ENCODE measurements at regions not wholly inside any gene's neighbourhood (a gene's known extent, or its start where the extent isn't known, plus 50 kb on each side); places are given as distances from the start of the nearest gene placed in this dataset.

- TF ChIP-seq NR1H2 (CRISPR knock-in tag; IDR thresholded peaks at IDR 0.05) (no peak), ZMAT4 (CRISPR knock-in tag; IDR thresholded peaks at IDR 0.05) (no peak), CTCF (IDR thresholded peaks at IDR 0.05) (no peak), SP1 (CRISPR knock-in tag; conservative IDR thresholded peaks at IDR 0.05) (no peak), PREB (CRISPR knock-in tag; IDR thresholded peaks at IDR 0.05; ENCODE audit: borderline replicate concordance) (no peak), FOXP1 (CRISPR knock-in tag; IDR thresholded peaks at IDR 0.05; ENCODE audit: borderline replicate concordance) (no peak), ZNF121 (CRISPR knock-in tag; IDR thresholded peaks at IDR 0.05) (no peak), USF2 (CRISPR knock-in tag; IDR thresholded peaks at IDR 0.05) (no peak), FOXJ3 (CRISPR knock-in tag; IDR thresholded peaks at IDR 0.05; ENCODE audit: borderline replicate concordance) (no peak)
- TF ChIP-seq, protein P1, sequence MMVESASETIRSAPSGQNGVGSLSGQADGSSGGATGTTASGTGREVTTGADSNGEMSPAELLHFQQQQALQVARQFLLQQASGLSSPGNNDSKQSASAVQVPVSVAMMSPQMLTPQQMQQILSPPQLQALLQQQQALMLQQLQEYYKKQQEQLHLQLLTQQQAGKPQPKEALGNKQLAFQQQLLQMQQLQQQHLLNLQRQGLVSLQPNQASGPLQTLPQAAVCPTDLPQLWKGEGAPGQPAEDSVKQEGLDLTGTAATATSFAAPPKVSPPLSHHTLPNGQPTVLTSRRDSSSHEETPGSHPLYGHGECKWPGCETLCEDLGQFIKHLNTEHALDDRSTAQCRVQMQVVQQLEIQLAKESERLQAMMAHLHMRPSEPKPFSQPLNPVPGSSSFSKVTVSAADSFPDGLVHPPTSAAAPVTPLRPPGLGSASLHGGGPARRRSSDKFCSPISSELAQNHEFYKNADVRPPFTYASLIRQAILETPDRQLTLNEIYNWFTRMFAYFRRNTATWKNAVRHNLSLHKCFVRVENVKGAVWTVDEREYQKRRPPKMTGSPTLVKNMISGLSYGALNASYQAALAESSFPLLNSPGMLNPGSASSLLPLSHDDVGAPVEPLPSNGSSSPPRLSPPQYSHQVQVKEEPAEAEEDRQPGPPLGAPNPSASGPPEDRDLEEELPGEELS (CRISPR knock-in tag; IDR thresholded peaks at IDR 0.05) = no peak
- TF ChIP-seq, protein P2, sequence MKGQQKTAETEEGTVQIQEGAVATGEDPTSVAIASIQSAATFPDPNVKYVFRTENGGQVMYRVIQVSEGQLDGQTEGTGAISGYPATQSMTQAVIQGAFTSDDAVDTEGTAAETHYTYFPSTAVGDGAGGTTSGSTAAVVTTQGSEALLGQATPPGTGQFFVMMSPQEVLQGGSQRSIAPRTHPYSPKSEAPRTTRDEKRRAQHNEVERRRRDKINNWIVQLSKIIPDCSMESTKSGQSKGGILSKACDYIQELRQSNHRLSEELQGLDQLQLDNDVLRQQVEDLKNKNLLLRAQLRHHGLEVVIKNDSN (CRISPR knock-in tag; IDR thresholded peaks at IDR 0.05) = no peak
- TF ChIP-seq, protein P3, sequence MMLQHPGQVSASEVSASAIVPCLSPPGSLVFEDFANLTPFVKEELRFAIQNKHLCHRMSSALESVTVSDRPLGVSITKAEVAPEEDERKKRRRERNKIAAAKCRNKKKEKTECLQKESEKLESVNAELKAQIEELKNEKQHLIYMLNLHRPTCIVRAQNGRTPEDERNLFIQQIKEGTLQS (CRISPR knock-in tag; conservative IDR thresholded peaks at IDR 0.05) = no peak
Observed at GRCh38 chr13:78764665-78765064, 105.7 kb upstream of the OBI1 start.
